Pancreas (tissue), 10 donors: ENCODE measurements at regions not wholly inside any gene's neighbourhood (a gene's known extent, or its start where the extent isn't known, plus 50 kb on each side); places are given as distances from the start of the nearest gene placed in this dataset.

Experiments
- ATAC-seq, 4 donors: fragments of 200-7000 bp; cut with Tn5 transposase; one replicate each; pipeline versions ENCODE4 v1.8.0 to v1.9.1; 2020; ENCODE audit warnings: mild to moderate bottlenecking in 4 of 4, moderate library complexity in 4 of 4
- DNase-seq, 6 donors: peaks; one replicate each; pipeline ENCODE4 v3.0.0-alpha.2; 2020
- FAIRE-seq: peaks from 2 replicates; lab custom pipeline; 2012; peaks lifted over from hg19 to GRCh38; lab: Jason Lieb, UNC
- H3K27ac ChIP-seq, 4 donors: fragments of 200-600 bp; sonication (generic); 1 replicate in 3 of 4; 2 replicates in 1 of 4; pipeline versions ENCODE4 v1.5.0 to v1.8.0; 2020
- H3K27me3 ChIP-seq, 4 donors: fragments of 200-600 bp; one replicate each; pipeline ENCODE4 v1.8.0; 2021
- H3K36me3 ChIP-seq, 3 donors: fragments of 200-600 bp; sonication (generic) in 1 of 3; one replicate each; pipeline versions ENCODE4 v1.5.0 to v1.8.0; 2020 to 2021
- H3K4me1 ChIP-seq, 3 donors: fragments of 200-600 bp; one replicate each; pipeline ENCODE4 v1.8.0; 2021
- H3K4me3 ChIP-seq, 4 donors: fragments of 200-600 bp; sonication (generic) in 2 of 4; one replicate each; pipeline versions ENCODE4 v1.5.0 to v1.8.0; 2020 to 2021
- H3K9me3 ChIP-seq, 4 donors: fragments of 200-600 bp; one replicate each; pipeline ENCODE4 v1.8.0; 2021
- CTCF ChIP-seq, 4 donors: fragments of 200-600 bp; sonication (generic) in 3 of 4; IDR thresholded peaks; one replicate each; pipeline versions ENCODE4 v1.5.0 to v1.8.0; 2021; ENCODE audit warnings: antibody characterized with exemption in 4 of 4
- WGBS, 2 donors: extraction: QIAGEN DNeasy Blood & Tissue Kit; methylation state at CpG; one replicate each; pipeline ENCODE4 v1.1.7; 2013; 5-methylcytosine and 5-hydroxymethylcytosine counted together
- intact Hi-C, 3 donors: fragments of 100-400 bp; cut with DNase I; formaldehyde crosslinking; loops; one replicate each; pipeline versions ENCODE4 v1.11.1 to v1.14.2; 2022
- donor health status: healthy with polysubstance abuse.
- donor health status: DM: no; HTN: no; CAD: no; lungs with moderate emphysema.
- donor health status: DM: no; HTN: no; CAD: no.
- donor health status: control.
- donor health status: control.
- donor health status: Bipolar disorder and iron deficiency.
- donor health status: DM: yes; HTN: yes; CAD: no.
- donor health status: DM: no; HTN: no; CAD: no.
- donor health status: DM: no; HTN: no; CAD: no.
- donor health status: DM: yes; HTN: yes; CAD: no.

GRCh38 chr22:49423125-49423650 lies 404.5 kb downstream of the BRD1 start:
- H3K4me1 ChIP-seq: no peaks in the 10 kb centered on the region
- no peak overlapping the region for H3K27ac ChIP-seq
- H3K4me3 ChIP-seq: no peak overlapping the region
- H3K36me3 ChIP-seq: no peaks in the 10 kb centered on the region
- intact Hi-C loops: no loop called here
- DNase-seq: no peak
- no peak for TF ChIP-seq CTCF (IDR thresholded peaks at IDR 0.05)
- peaks cover 0 to 6% (median 3%) of the 10 kb centered on the region in 4 donors for H3K27me3 ChIP-seq
- no peak for FAIRE-seq
- no peak for ATAC-seq
- WGBS, 2 donors: 60 to 67% methylated on average over 17 of the region's 17 CpGs
- no peaks in the 10 kb centered on the region for H3K9me3 ChIP-seq

GRCh38 chr22:49422701-49423100 lies 405.0 kb downstream of the BRD1 start:
- H3K27ac ChIP-seq: no peak overlapping the region
- no peak for DNase-seq
- intact Hi-C loops: no loop called here
- no peak for FAIRE-seq
- H3K27me3 ChIP-seq: peaks cover 0 to 6% (median 3%) of the 10 kb centered on the region in 4 donors
- no peaks in the 10 kb centered on the region for H3K9me3 ChIP-seq
- no peak for ATAC-seq
- TF ChIP-seq CTCF (IDR thresholded peaks at IDR 0.05): no peak
- H3K36me3 ChIP-seq: no peaks in the 10 kb centered on the region
- no peaks in the 10 kb centered on the region for H3K4me1 ChIP-seq
- WGBS, 2 donors: 20 to 31% methylated on average over 2 of the region's 2 CpGs
- no peak overlapping the region for H3K4me3 ChIP-seq

GRCh38 chr22:49420651-49421050 lies 407.0 kb downstream of the BRD1 start:
- Histone ChIP-seq H3K36me3 (no peaks in the 10 kb centered on the region), H3K27me3 (peaks cover 0 to 6% (median 3%) of the 10 kb centered on the region in 4 donors), H3K4me1 (no peaks in the 10 kb centered on the region), H3K9me3 (no peaks in the 10 kb centered on the region), H3K27ac (no peak overlapping the region), H3K4me3 (no peak overlapping the region)
- intact Hi-C loops: no loop called here
- no peak for TF ChIP-seq CTCF (IDR thresholded peaks at IDR 0.05)
- ATAC-seq (no peak), FAIRE-seq (no peak), DNase-seq (no peak)
- 74 to 87% methylated on average over 13 of the region's 13 CpGs for WGBS, 2 donors

- FAIRE-seq: no peak
- DNase-seq: no peak
- H3K4me3 ChIP-seq: no peak overlapping the region
- peaks cover 0 to 6% (median 3%) of the 10 kb centered on the region in 4 donors for H3K27me3 ChIP-seq
- WGBS, 2 donors: 69 to 81% methylated on average over 6 of the region's 6 CpGs
- no peaks in the 10 kb centered on the region for H3K9me3 ChIP-seq
- H3K36me3 ChIP-seq: no peaks in the 10 kb centered on the region
- H3K4me1 ChIP-seq: no peaks in the 10 kb centered on the region
- intact Hi-C loops: no loop called here
- no peak for TF ChIP-seq CTCF (IDR thresholded peaks at IDR 0.05)
- no peak overlapping the region for H3K27ac ChIP-seq
- no peak for ATAC-seq
Observed at GRCh38 chr22:49419661-49420060, 408.0 kb downstream of the BRD1 start.

- no peak for FAIRE-seq
- 58 to 72% methylated on average over 12 of the region's 12 CpGs for WGBS, 2 donors
- ATAC-seq: no peak
Observed at GRCh38 chr22:49418943-49419342, 408.7 kb downstream of the BRD1 start.

More at GRCh38 chr22:49418943-49419342, 408.7 kb downstream of the BRD1 start:
- Histone ChIP-seq H3K27me3 (peaks cover 0 to 6% (median 3%) of the 10 kb centered on the region in 4 donors), H3K36me3 (no peaks in the 10 kb centered on the region), H3K9me3 (no peaks in the 10 kb centered on the region), H3K4me1 (no peaks in the 10 kb centered on the region), H3K4me3 (no peak overlapping the region), H3K27ac (no peak overlapping the region)
- intact Hi-C loops: no loop called here
- TF ChIP-seq CTCF (IDR thresholded peaks at IDR 0.05): no peak
- DNase-seq: no peak
